ENCODE measurements at regions not wholly inside any gene's neighbourhood (a gene's known extent, or its start where the extent isn't known, plus 50 kb on each side); places are given as distances from the start of the nearest gene placed in this dataset.

- intact Hi-C loops (cut with DNase I, micrococcal nuclease), result no loop called here
- Mint-ChIP-seq H3K4me3 (no peak overlapping the region), H3K36me3 (ENCODE audit: low read depth) (no peaks in the 10 kb centered on the region), H3K4me1 (ENCODE audit: low read depth) (no peaks in the 10 kb centered on the region), H3K9me3 (no peaks in the 10 kb centered on the region), H3K27me3 (no peaks in the 10 kb centered on the region), H3K27ac (no peak overlapping the region)
- Histone ChIP-seq H3K27me3 (ENCODE audit: control insufficient read depth in 1 of 2, insufficient read depth in 2 of 2, low read length in 2 of 2) (no peaks in the 10 kb centered on the region), H3K4me1 (ENCODE audit: insufficient read depth, low read length) (no peaks in the 10 kb centered on the region), H3K36me3 (ENCODE audit: insufficient read depth, low read length) (no peaks in the 10 kb centered on the region), H3K27ac (ENCODE audit: low read depth in 1 of 2, low read length in 2 of 2) (no peak overlapping the region), H3K4me3 (ENCODE audit: low read length) (no peak overlapping the region), H3K9me3 (ENCODE audit: control insufficient read depth in 1 of 2, insufficient read depth in 1 of 2, low read length in 2 of 2) (no peaks in the 10 kb centered on the region)
- TF ChIP-seq CTCF (IDR thresholded peaks at IDR 0.05), result no peak
- ChIA-PET POLR2A (no interaction called here), CTCF (interaction anchor here (0.8 kb wide), 1 partner anchor 11 kb away, joined by 3 read pairs; no protein-coding TSS in a partner anchor)
- ATAC-seq (ENCODE audit: poor library complexity) (no peak), DNase-seq (no peak)
Measured at GRCh38 chr2:144605231-144605840, 85.4 kb upstream of the ZEB2 start.

- TF ChIP-seq CTCF (IDR thresholded peaks at IDR 0.05), result no peak
- POLR2A ChIA-PET, result no interaction called here
- H3K4me3 ChIP-seq (ENCODE audit: low read length), result no peak overlapping the region
- Mint-ChIP-seq H3K27ac (no peak overlapping the region), H3K4me3 (no peak overlapping the region), H3K4me1 (ENCODE audit: low read depth) (no peaks in the 10 kb centered on the region), H3K36me3 (ENCODE audit: low read depth) (no peaks in the 10 kb centered on the region), H3K9me3 (no peaks in the 10 kb centered on the region), H3K27me3 (no peaks in the 10 kb centered on the region)
- no peaks in the 10 kb centered on the region for H3K36me3 ChIP-seq (ENCODE audit: insufficient read depth, low read length)
- ATAC-seq (ENCODE audit: poor library complexity) (no peak), DNase-seq (no peak)
- CTCF ChIA-PET, result no interaction called here
- no peaks in the 10 kb centered on the region for H3K27me3 ChIP-seq (ENCODE audit: control insufficient read depth in 1 of 2, insufficient read depth in 2 of 2, low read length in 2 of 2)
- H3K9me3 ChIP-seq (ENCODE audit: control insufficient read depth in 1 of 2, insufficient read depth in 1 of 2, low read length in 2 of 2), result no peaks in the 10 kb centered on the region
- H3K4me1 ChIP-seq (ENCODE audit: insufficient read depth, low read length), result no peaks in the 10 kb centered on the region
- intact Hi-C loops (cut with DNase I, micrococcal nuclease), result no loop called here
- H3K27ac ChIP-seq (ENCODE audit: low read depth in 1 of 2, low read length in 2 of 2), result no peak overlapping the region
Measured at GRCh38 chr2:144603334-144603733, 83.4 kb upstream of the ZEB2 start.

DNA sequence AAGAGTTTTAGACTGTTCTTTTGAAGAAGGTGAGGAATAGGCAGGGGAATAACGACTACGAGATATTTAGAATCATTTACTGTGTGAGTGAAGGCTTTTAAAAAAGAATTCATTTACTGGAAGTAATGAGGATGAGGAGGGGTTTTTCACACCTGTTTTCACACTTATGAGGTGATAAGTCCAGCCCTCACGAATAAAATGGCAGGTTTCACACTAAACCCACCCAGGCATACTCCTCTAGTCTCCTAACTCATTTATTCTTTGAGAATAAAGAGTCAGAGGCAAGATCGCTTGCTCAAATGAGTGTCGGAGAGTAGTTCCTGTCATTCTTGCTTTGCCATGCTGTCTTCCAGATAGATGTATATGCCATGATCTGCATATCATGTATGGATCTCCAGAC lies 79.0 kb upstream of the ZEB2 start:
- ChIA-PET CTCF (no interaction called here), POLR2A (no interaction called here)
- no peak for ATAC-seq (ENCODE audit: poor library complexity)
- H3K36me3 Mint-ChIP-seq (ENCODE audit: low read depth), result no peaks in the 10 kb centered on the region
- no peak for TF ChIP-seq CTCF (IDR thresholded peaks at IDR 0.05)
- DNase-seq, result peak in 1 of 14 experiments; percentile 47
- Histone ChIP-seq H3K4me1 (ENCODE audit: insufficient read depth, low read length) (peaks cover 3% of the 10 kb centered on the region), H3K4me3 (ENCODE audit: low read length) (no peak overlapping the region), H3K27ac (ENCODE audit: low read depth in 1 of 2, low read length in 2 of 2) (no peak overlapping the region), H3K36me3 (ENCODE audit: insufficient read depth, low read length) (no peaks in the 10 kb centered on the region), H3K9me3 (ENCODE audit: control insufficient read depth in 1 of 2, insufficient read depth in 1 of 2, low read length in 2 of 2) (no peaks in the 10 kb centered on the region), H3K27me3 (ENCODE audit: control insufficient read depth in 1 of 2, insufficient read depth in 2 of 2, low read length in 2 of 2) (no peaks in the 10 kb centered on the region)
- H3K27me3 Mint-ChIP-seq, result peaks cover 5% of the 10 kb centered on the region
- H3K4me1 Mint-ChIP-seq (ENCODE audit: low read depth), result no peaks in the 10 kb centered on the region
- no peak overlapping the region for H3K27ac Mint-ChIP-seq
- no peak overlapping the region for H3K4me3 Mint-ChIP-seq
- H3K9me3 Mint-ChIP-seq, result peaks cover 4% of the 10 kb centered on the region
- intact Hi-C loops (cut with DNase I, micrococcal nuclease), result no loop called here
